T47D (cell line): ENCODE measurements at regions not wholly inside any gene's neighbourhood (a gene's known extent, or its start where the extent isn't known, plus 50 kb on each side); places are given as distances from the start of the nearest gene placed in this dataset.
A peak's percentile ranks its signal among the peaks of the same experiment; 100 is the strongest.
"Not testable (repeated sequence)": the region's sequence is repeated elsewhere in the genome, so short reads cannot be mapped to it uniquely, and the experiment has no call there.

Source experiments
- DNase-seq, 2 experiments: peaks; one replicate each; pipeline versions ENCODE4 v3.0.0 to v3.0.0-alpha.2; 2011 to 2012; ENCODE audit warnings: low read depth in 1 of 2, low spot score in 1 of 2
- JUND ChIP-seq: IDR thresholded peaks from 2 replicates; pipeline ENCODE4 v1.6.1; 2012; ENCODE audit warnings: low read depth
- in situ Hi-C: cut with HindIII; loops from 2 replicates; pipeline ENCODE4 v1.10.0; 2016; ENCODE audit warnings: low sequenced_read_pairs, low pct_unique_long_range_greater_than_20kb

GRCh38 chr20:47990507-47991150 is 205.3 kb upstream of the SULF2 start:
- no peak for TF ChIP-seq JUND
- DNase-seq = no peak
- in situ Hi-C loops = no loop called here

- in situ Hi-C loops = no loop called here
- DNase-seq = peak; percentile 63 to 79
- TF ChIP-seq JUND = no peak
These were observed 204.7 kb upstream of the SULF2 start for GRCh38 chr20:47989957-47990356.

GRCh38 chr20:47988676-47989075 is 203.4 kb upstream of the SULF2 start:
- DNase-seq = peak in 1 of 2 experiments; percentile 42
- TF ChIP-seq JUND = no peak
- in situ Hi-C loops = no loop called here

GRCh38 chr20:47985092-47985850 is 200.0 kb upstream of the SULF2 start:
- in situ Hi-C loops = no loop called here
- TF ChIP-seq JUND = no peak
- DNase-seq = peak in 1 of 2 experiments; percentile 52

GRCh38 chr20:47984437-47984836 is 199.2 kb upstream of the SULF2 start:
- no peak for DNase-seq
- in situ Hi-C loops = no loop called here
- no peak for TF ChIP-seq JUND

- DNase-seq, in situ Hi-C loops: not testable (repeated sequence)
These were observed 198.4 kb upstream of the SULF2 start for GRCh38 chr20:47983642-47984041.

GRCh38 chr20:47982574-47983360 is 197.5 kb upstream of the SULF2 start:
- no peak for DNase-seq
- TF ChIP-seq JUND = no peak
- in situ Hi-C loops = no loop called here

GRCh38 chr20:47981222-47981621 is 195.9 kb upstream of the SULF2 start:
- TF ChIP-seq JUND = no peak
- no peak for DNase-seq
- in situ Hi-C loops = no loop called here

GRCh38 chr20:47980336-47981177 is 195.3 kb upstream of the SULF2 start:
- in situ Hi-C loops = no loop called here
- TF ChIP-seq JUND = no peak
- no peak for DNase-seq

GRCh38 chr20:47979361-47980095 is 194.2 kb upstream of the SULF2 start:
- in situ Hi-C loops = not testable (repeated sequence)

GRCh38 chr20:47978428-47979120 is 193.3 kb upstream of the SULF2 start:
- DNase-seq, in situ Hi-C loops: not testable (repeated sequence)

More at GRCh38 chr20:47979361-47980095, 194.2 kb upstream of the SULF2 start:
- DNase-seq = not testable (repeated sequence)

GRCh38 chr20:47977789-47978252 is 192.5 kb upstream of the SULF2 start:
- DNase-seq, in situ Hi-C loops: not testable (repeated sequence)

GRCh38 chr20:47977017-47977788 is 191.9 kb upstream of the SULF2 start:
- DNase-seq = not testable (repeated sequence)

More at GRCh38 chr20:47977017-47977788, 191.9 kb upstream of the SULF2 start:
- in situ Hi-C loops = not testable (repeated sequence)
